ENCODE measurements at regions not wholly inside any gene's neighbourhood (a gene's known extent, or its start where the extent isn't known, plus 50 kb on each side); places are given as distances from the start of the nearest gene placed in this dataset.

DNA sequence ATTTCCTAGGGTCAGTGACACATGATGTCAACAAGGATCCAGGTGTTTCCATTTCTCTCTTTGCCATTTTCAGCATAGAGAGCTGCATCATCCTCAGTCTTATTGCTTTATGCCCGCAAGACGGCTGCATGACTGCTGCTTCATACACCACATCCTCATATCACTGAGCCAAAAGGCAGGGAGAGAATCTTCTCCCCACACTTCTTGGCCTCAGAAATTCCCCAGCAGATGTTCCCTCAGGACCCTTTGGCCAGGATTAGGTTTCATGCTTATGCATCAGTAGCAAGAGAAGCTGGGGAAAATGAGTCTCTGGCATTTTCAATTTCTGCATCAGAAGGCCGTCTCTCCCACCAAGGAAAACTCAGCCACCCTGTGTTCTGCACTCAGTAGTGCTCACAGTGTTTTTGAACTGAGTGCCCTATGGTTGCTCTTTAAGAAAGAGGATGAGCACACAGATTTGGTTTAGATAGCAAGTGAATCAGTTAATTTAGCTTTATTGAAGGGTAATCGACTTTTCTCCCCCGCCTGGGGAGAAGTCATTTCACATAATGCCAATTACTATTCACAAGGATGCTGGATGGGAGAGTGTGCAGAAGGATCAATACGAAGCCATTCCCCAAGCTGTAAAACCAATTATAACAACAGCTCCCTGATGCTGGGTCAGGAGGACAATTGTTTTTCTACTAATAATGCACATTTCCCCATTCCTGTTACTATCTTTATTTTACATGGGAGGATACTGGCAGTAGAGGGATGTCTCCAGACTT is 360.2 kb downstream of the HHIPL2 start:
- 89% methylated on average over 6 of the region's 6 CpGs; no CpG with 5 or more reads in 1 of the 2 experiments for WGBS, 2 experiments (ENCODE audit: extremely low coverage in 1 of 2, insufficient coverage in 1 of 2, insufficient read length in 1 of 2, insufficient replicate concordance in 2 of 2, low coverage in 1 of 2, low lambda C conversion rate in 2 of 2, missing lambda C conversion rate in 1 of 2)
- Histone ChIP-seq H4K8ac (ENCODE audit: extremely low read depth, insufficient read depth, low read length) (no peak overlapping the region), H3K14ac (ENCODE audit: insufficient read length) (no peak overlapping the region)

More for the DNA sequence above, 360.2 kb downstream of the HHIPL2 start:
- Histone ChIP-seq H4K91ac (replicated peaks; ENCODE audit: insufficient read length, low read length) (no peak overlapping the region), H3K9ac (replicated peaks in 1 of 4; ENCODE audit: extremely low read depth in 1 of 4, low read depth in 3 of 4, low read length in 3 of 4) (no peak overlapping the region), H2BK12ac (ENCODE audit: low read depth, low read length) (no peak overlapping the region), H3K4ac (replicated peaks; ENCODE audit: insufficient read length, low read depth, low read length) (no peak overlapping the region), H3K18ac (ENCODE audit: extremely low read depth, low read length) (no peak overlapping the region), H3K36me3 (ENCODE audit: control insufficient read depth in 2 of 4, insufficient read depth in 4 of 4, low read length in 3 of 4) (no peaks in the 10 kb centered on the region), H3K4me1 (replicated peaks in 1 of 4; ENCODE audit: control insufficient read depth in 3 of 4, insufficient read depth in 4 of 4, low read length in 3 of 4) (no peaks in the 10 kb centered on the region), H3K9me3 (ENCODE audit: insufficient read depth in 2 of 2, low read depth in 1 of 2, low read length in 1 of 2) (no peaks in the 10 kb centered on the region), H4K20me1 (replicated peaks in 1 of 2; ENCODE audit: control insufficient read depth in 1 of 2, insufficient read depth in 2 of 2, low read length in 2 of 2) (no peaks in the 10 kb centered on the region), H2BK20ac (ENCODE audit: low read length) (no peak overlapping the region), H3K4me2 (ENCODE audit: insufficient read depth in 1 of 2, low read depth in 2 of 2, low read length in 2 of 2) (no peak overlapping the region), H3K79me2 (ENCODE audit: control insufficient read depth in 1 of 2, insufficient read depth in 2 of 2, low read length in 2 of 2) (no peaks in the 10 kb centered on the region), H2AFZ (ENCODE audit: low read length) (no peak overlapping the region), H3K23me2 (ENCODE audit: low read depth, low read length) (no peaks in the 10 kb centered on the region), H3K4me3 (ENCODE audit: extremely low read depth in 1 of 4, insufficient read depth in 2 of 4, low read depth in 3 of 4, low read length in 4 of 4) (no peak overlapping the region), H2BK5ac (ENCODE audit: low read depth, low read length) (no peak overlapping the region), H2AK5ac (ENCODE audit: low read depth, low read length) (no peak overlapping the region), H2BK15ac (ENCODE audit: low read length) (no peak overlapping the region), H3K56ac (replicated peaks; ENCODE audit: insufficient read length, low read depth, low read length) (no peak overlapping the region), H4K5ac (ENCODE audit: insufficient read length, low read depth, low read length) (no peak overlapping the region), H3K79me1 (ENCODE audit: low read depth, low read length) (no peaks in the 10 kb centered on the region), H3K27me3 (replicated peaks in 1 of 4; ENCODE audit: control insufficient read depth in 3 of 4, extremely low read depth in 1 of 4, insufficient read depth in 3 of 4, low read length in 3 of 4) (no peaks in the 10 kb centered on the region), H3K23ac (ENCODE audit: insufficient read length) (no peak overlapping the region), H2BK120ac (replicated peaks; ENCODE audit: low read depth, low read length) (no peak overlapping the region), H3K27ac (ENCODE audit: low read depth, low read length) (no peak overlapping the region)
- CTCF ChIA-PET (ENCODE audit: partially characterized antibody), result interaction anchor here (0.8 to 2.1 kb wide), 3 partner anchors 17 to 268 kb away, joined by 3 to 10 read pairs (median 4); no protein-coding TSS in a partner anchor
- DNase-seq (ENCODE audit: low read depth in 1 of 2, low spot score in 2 of 2) (no peak), FAIRE-seq (no peak)
- TF ChIP-seq MAFK (IDR thresholded peaks at IDR 0.05; ENCODE audit: low read depth, low read length), result no peak
- no peak for TF ChIP-seq CBX8 (IDR thresholded peaks at IDR 0.05; ENCODE audit: borderline replicate concordance, low read depth, low read length)
- TF ChIP-seq RNF2 (IDR thresholded peaks at IDR 0.05; ENCODE audit: borderline replicate concordance, low read depth, low read length, missing control alignments, poor library complexity, severe bottlenecking), result no peak
- no peak for TF ChIP-seq KDM1A (IDR thresholded peaks at IDR 0.05; ENCODE audit: borderline replicate concordance, low read length)
- TF ChIP-seq GTF2F1 (IDR thresholded peaks at IDR 0.05; ENCODE audit: borderline replicate concordance, low read depth, low read length), result no peak
- TF ChIP-seq POU5F1 (IDR thresholded peaks at IDR 0.05; ENCODE audit: low read depth, low read length), result no peak
- no peak for TF ChIP-seq KDM5A (IDR thresholded peaks at IDR 0.05; ENCODE audit: low read length)
- no peak for TF ChIP-seq EZH2 (IDR thresholded peaks at IDR 0.05; ENCODE audit: low read depth, low read length, severe bottlenecking)
- no peak for TF ChIP-seq PHF8 (conservative IDR thresholded peaks at IDR 0.05; ENCODE audit: low read depth, low read length)
- TF ChIP-seq HDAC2 (IDR thresholded peaks at IDR 0.05; ENCODE audit: borderline replicate concordance in 1 of 2, low read depth in 2 of 2, low read length in 2 of 2), result no peak
- no peak for TF ChIP-seq CHD1 (IDR thresholded peaks at IDR 0.05; ENCODE audit: low read depth, low read length)
- no peak for TF ChIP-seq KDM4A (IDR thresholded peaks at IDR 0.05; ENCODE audit: low read depth, low read length, severe bottlenecking)
- no peak for TF ChIP-seq SP1 (IDR thresholded peaks at IDR 0.05; ENCODE audit: low read depth, low read length)
- POLR2A ChIA-PET (ENCODE audit: partially characterized antibody), result no interaction called here

Measured in H1 (cell line).